ENCODE measurements at regions not wholly inside any gene's neighbourhood (a gene's known extent, or its start where the extent isn't known, plus 50 kb on each side); places are given as distances from the start of the nearest gene placed in this dataset.

DNA sequence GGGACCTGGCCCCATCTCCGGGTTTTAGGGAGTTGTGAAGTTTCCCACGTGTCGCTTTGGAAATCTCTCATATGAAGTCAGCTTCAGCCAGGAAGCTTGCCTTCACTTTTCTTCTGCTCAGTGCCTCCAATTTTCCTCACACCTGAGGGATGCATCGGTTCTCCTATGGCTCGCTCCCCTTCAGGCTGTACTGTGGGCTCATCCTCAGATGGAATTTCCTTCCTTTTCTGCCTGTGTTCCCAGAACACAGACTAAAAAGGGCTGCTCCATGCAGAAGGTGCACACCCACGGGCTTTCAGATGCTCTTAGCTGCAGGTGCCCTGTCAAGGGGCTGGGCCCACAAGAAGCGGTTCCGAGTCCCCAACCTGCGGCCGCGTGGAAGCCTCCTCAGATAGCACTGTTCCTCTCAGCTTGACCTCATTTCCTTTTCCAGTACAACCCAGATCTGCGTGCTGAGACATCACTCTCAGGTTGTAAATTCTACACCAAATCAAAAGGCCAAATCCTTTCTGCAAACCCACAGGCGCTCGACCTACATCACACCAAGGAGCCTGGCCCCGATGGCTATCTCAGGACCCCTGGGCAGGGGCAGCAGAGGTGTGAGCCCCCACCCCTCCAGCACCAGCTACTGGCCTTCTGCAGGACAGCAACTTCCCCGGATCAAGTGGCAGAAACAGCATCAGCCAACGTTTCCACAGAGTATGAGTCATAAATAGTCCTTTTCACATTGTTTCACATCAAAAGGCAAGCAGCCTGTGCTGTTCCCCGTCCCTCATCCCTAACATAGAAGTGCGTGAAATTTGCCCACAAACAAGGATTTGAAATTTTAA, 275.9 kb downstream of the ZNF536 start:
- TF ChIP-seq, protein P1, sequence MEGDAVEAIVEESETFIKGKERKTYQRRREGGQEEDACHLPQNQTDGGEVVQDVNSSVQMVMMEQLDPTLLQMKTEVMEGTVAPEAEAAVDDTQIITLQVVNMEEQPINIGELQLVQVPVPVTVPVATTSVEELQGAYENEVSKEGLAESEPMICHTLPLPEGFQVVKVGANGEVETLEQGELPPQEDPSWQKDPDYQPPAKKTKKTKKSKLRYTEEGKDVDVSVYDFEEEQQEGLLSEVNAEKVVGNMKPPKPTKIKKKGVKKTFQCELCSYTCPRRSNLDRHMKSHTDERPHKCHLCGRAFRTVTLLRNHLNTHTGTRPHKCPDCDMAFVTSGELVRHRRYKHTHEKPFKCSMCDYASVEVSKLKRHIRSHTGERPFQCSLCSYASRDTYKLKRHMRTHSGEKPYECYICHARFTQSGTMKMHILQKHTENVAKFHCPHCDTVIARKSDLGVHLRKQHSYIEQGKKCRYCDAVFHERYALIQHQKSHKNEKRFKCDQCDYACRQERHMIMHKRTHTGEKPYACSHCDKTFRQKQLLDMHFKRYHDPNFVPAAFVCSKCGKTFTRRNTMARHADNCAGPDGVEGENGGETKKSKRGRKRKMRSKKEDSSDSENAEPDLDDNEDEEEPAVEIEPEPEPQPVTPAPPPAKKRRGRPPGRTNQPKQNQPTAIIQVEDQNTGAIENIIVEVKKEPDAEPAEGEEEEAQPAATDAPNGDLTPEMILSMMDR (IDR thresholded peaks at IDR 0.05; ENCODE audit: poor library complexity, severe bottlenecking), result no peak
- TF ChIP-seq EP300 (conservative IDR thresholded peaks at IDR 0.05; ENCODE audit: poor library complexity, severe bottlenecking) (no peak), POLR2AphosphoS5 (IDR thresholded peaks at IDR 0.05) (no peak), EZH2 (IDR thresholded peaks at IDR 0.05; ENCODE audit: borderline replicate concordance, insufficient read depth, low read length, poor library complexity, severe bottlenecking) (no peak), TAF1 (IDR thresholded peaks at IDR 0.05; ENCODE audit: low read depth) (no peak), SMC3 (conservative IDR thresholded peaks at IDR 0.05; ENCODE audit: poor library complexity) (no peak)

Data from neural cell (in vitro differentiated cells).